HepG2 (cell line): ENCODE measurements at regions not wholly inside any gene's neighbourhood (a gene's known extent, or its start where the extent isn't known, plus 50 kb on each side); places are given as distances from the start of the nearest gene placed in this dataset.

Source experiments
- CEBPG ChIP-seq: IDR thresholded peaks from 2 replicates; pipeline ENCODE4 v1.6.1; 2016
- ELF3 ChIP-seq: IDR thresholded peaks from 2 replicates; pipeline ENCODE4 v1.6.1; 2016; ENCODE audit warnings: missing genetic modification reagents, missing compliant biosample characterization
- ETV5 ChIP-seq: IDR thresholded peaks from 2 replicates; pipeline ENCODE4 v1.6.1; 2018; ENCODE audit warnings: missing biosample characterization, missing genetic modification reagents, inconsistent platforms, borderline replicate concordance
- FOSL2 ChIP-seq: sonication (generic); formaldehyde crosslinking; IDR thresholded peaks from 2 replicates; pipeline ENCODE4 v1.4.0; 2020; ENCODE audit warnings: missing genetic modification reagents
- FOXK1 ChIP-seq: sonication (generic); formaldehyde crosslinking; IDR thresholded peaks from 2 replicates; pipeline ENCODE4 v1.4.0; 2020; ENCODE audit warnings: low read depth, missing genetic modification reagents, borderline replicate concordance
- HMG20A ChIP-seq: IDR thresholded peaks from 2 replicates; pipeline ENCODE4 v1.6.1; 2016; ENCODE audit warnings: borderline replicate concordance
- HMG20B ChIP-seq: conservative IDR thresholded peaks from 2 replicates; pipeline ENCODE4 v1.6.1; 2016; ENCODE audit warnings: missing genetic modification reagents, missing compliant biosample characterization
- KLF16 ChIP-seq, 2 experiments: sonication (generic) in 1 of 2; formaldehyde crosslinking in 1 of 2; IDR thresholded peaks; 2 replicates each; pipeline versions ENCODE4 v1.6.1 to v1.8.0; 2016 to 2023; ENCODE audit warnings: missing genetic modification reagents in 2 of 2, missing compliant biosample characterization in 1 of 2
- MED1 ChIP-seq: sonication (generic); formaldehyde crosslinking; IDR thresholded peaks from 2 replicates; pipeline ENCODE4 v1.4.0; 2020; ENCODE audit warnings: missing genetic modification reagents
- NR2F6 ChIP-seq, 2 experiments: IDR thresholded peaks; 2 replicates each; pipeline ENCODE4 v1.6.1; 2016; ENCODE audit warnings: antibody characterized with exemption in 1 of 2, mild to moderate bottlenecking in 1 of 2
- SRF ChIP-seq: IDR thresholded peaks from 2 replicates; pipeline ENCODE4 v1.6.1; 2011; ENCODE audit warnings: mild to moderate bottlenecking, low read depth, low read length, moderate library complexity
- TCF12 ChIP-seq, 2 experiments: fragments of 450-650 bp in 1 of 2; sonication (generic) in 1 of 2; formaldehyde crosslinking in 1 of 2; IDR thresholded peaks; 2 replicates each; pipeline versions ENCODE4 v1.6.1 to v1.8.0; 2017 to 2022; ENCODE audit warnings: antibody characterized with exemption in 1 of 2, mild to moderate bottlenecking in 1 of 2, missing genetic modification reagents in 1 of 2, moderate library complexity in 1 of 2
- TCF7 ChIP-seq: sonication (generic); IDR thresholded peaks from 2 replicates; pipeline ENCODE4 v1.6.1; 2016; ENCODE audit warnings: antibody characterized with exemption, low read depth
- TGIF2 ChIP-seq: IDR thresholded peaks from 2 replicates; pipeline ENCODE4 v1.6.1; 2016; ENCODE audit warnings: control low read depth, missing compliant biosample characterization
- TOE1 ChIP-seq: sonication (generic); formaldehyde crosslinking; IDR thresholded peaks from 2 replicates; pipeline ENCODE4 v1.4.0; 2020; ENCODE audit warnings: mild to moderate bottlenecking, missing genetic modification reagents
- USF2 ChIP-seq, 2 experiments: sonication (generic) in 1 of 2; formaldehyde crosslinking in 1 of 2; IDR thresholded peaks; 2 replicates each; pipeline versions ENCODE4 v1.5.1 to v1.6.1; 2011 to 2020; ENCODE audit warnings: borderline replicate concordance in 1 of 2, low read depth in 1 of 2, low read length in 1 of 2, mild to moderate bottlenecking in 1 of 2, missing genetic modification reagents in 1 of 2, moderate library complexity in 1 of 2
- TF ChIP-seq, protein P1 (sequence below): IDR thresholded peaks from 2 replicates; pipeline ENCODE4 v1.6.1; 2016; ENCODE audit warnings: low read depth, borderline replicate concordance
- TF ChIP-seq, protein P2 (sequence below): IDR thresholded peaks from 2 replicates; pipeline ENCODE4 v1.6.1; 2016; ENCODE audit warnings: mild to moderate bottlenecking
- TF ChIP-seq, protein P3 (sequence below): sonication (generic); formaldehyde crosslinking; IDR thresholded peaks from 2 replicates; pipeline ENCODE4 v1.8.0; 2022; ENCODE audit warnings: missing genetic modification reagents, mild to moderate bottlenecking, moderate library complexity, borderline replicate concordance
- TF ChIP-seq, protein P4 (sequence below): sonication (generic); formaldehyde crosslinking; IDR thresholded peaks from 2 replicates; pipeline ENCODE4 v1.5.0; 2020; ENCODE audit warnings: mild to moderate bottlenecking, missing genetic modification reagents, borderline replicate concordance

- TF ChIP-seq HMG20A (CRISPR knock-in tag) (peak; percentile 87), MED1 (CRISPR knock-in tag) (peak; percentile 97), KLF16 (CRISPR knock-in tag; IDR thresholded peaks at IDR 0.05) (0 out of 4 replicates have a peak, but pooled peaks of 1 of the 2 experiments have one; percentile 45), FOSL2 (CRISPR knock-in tag) (peak; percentile 72), TCF12 (IDR thresholded peaks at IDR 0.05) (no peak), TCF12 (CRISPR knock-in tag; IDR thresholded peaks at IDR 0.05) (0 out of 2 replicates have a peak, but pooled peaks have one; percentile 71), HMG20B (CRISPR knock-in tag) (peak; percentile 62; the same call in 1 of the 2 replicates), TCF7 (peak; percentile 97), USF2 (IDR thresholded peaks at IDR 0.05; ENCODE audit: low read depth, low read length) (no peak), USF2 (CRISPR knock-in tag; IDR thresholded peaks at IDR 0.05; ENCODE audit: borderline replicate concordance) (no peak), ELF3 (CRISPR knock-in tag) (peak; percentile 93), ETV5 (peak; percentile 94; the same call in 1 of the 2 replicates), NR2F6 (IDR thresholded peaks at IDR 0.05) (peak; percentile 66), NR2F6 (CRISPR knock-in tag; IDR thresholded peaks at IDR 0.05) (no peak), TGIF2 (CRISPR knock-in tag) (peak; percentile 42; the same call in 1 of the 2 replicates), TOE1 (CRISPR knock-in tag) (no peak), CEBPG (peak; percentile 26), FOXK1 (0 out of 2 replicates have a peak, but pooled peaks have one; percentile 18), SRF (no peak)
- TF ChIP-seq, protein P1, sequence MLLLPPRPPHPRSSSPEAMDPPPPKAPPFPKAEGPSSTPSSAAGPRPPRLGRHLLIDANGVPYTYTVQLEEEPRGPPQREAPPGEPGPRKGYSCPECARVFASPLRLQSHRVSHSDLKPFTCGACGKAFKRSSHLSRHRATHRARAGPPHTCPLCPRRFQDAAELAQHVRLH (CRISPR knock-in tag): 0 out of 2 replicates have a peak, but pooled peaks have one; percentile 61
- TF ChIP-seq, protein P2, sequence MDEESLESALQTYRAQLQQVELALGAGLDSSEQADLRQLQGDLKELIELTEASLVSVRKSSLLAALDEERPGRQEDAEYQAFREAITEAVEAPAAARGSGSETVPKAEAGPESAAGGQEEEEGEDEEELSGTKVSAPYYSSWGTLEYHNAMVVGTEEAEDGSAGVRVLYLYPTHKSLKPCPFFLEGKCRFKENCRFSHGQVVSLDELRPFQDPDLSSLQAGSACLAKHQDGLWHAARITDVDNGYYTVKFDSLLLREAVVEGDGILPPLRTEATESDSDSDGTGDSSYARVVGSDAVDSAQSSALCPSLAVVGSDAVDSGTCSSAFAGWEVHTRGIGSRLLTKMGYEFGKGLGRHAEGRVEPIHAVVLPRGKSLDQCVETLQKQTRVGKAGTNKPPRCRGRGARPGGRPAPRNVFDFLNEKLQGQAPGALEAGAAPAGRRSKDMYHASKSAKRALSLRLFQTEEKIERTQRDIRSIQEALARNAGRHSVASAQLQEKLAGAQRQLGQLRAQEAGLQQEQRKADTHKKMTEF (CRISPR knock-in tag): peak; percentile 70
- TF ChIP-seq, protein P3, sequence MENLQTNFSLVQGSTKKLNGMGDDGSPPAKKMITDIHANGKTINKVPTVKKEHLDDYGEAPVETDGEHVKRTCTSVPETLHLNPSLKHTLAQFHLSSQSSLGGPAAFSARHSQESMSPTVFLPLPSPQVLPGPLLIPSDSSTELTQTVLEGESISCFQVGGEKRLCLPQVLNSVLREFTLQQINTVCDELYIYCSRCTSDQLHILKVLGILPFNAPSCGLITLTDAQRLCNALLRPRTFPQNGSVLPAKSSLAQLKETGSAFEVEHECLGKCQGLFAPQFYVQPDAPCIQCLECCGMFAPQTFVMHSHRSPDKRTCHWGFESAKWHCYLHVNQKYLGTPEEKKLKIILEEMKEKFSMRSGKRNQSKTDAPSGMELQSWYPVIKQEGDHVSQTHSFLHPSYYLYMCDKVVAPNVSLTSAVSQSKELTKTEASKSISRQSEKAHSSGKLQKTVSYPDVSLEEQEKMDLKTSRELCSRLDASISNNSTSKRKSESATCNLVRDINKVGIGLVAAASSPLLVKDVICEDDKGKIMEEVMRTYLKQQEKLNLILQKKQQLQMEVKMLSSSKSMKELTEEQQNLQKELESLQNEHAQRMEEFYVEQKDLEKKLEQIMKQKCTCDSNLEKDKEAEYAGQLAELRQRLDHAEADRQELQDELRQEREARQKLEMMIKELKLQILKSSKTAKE: no peak
- TF ChIP-seq, protein P4, sequence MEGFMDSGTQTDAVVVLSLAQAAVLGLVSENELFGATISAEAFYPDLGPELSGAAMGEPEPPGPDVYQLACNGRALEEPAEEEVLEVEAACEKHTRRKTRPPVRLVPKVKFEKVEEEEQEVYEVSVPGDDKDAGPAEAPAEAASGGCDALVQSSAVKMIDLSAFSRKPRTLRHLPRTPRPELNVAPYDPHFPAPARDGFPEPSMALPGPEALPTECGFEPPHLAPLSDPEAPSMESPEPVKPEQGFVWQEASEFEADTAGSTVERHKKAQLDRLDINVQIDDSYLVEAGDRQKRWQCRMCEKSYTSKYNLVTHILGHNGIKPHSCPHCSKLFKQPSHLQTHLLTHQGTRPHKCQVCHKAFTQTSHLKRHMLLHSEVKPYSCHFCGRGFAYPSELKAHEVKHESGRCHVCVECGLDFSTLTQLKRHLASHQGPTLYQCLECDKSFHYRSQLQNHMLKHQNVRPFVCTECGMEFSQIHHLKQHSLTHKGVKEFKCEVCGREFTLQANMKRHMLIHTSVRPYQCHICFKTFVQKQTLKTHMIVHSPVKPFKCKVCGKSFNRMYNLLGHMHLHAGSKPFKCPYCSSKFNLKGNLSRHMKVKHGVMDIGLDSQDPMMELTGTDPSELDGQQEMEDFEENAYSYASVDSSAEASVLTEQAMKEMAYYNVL (CRISPR knock-in tag): peak; percentile 88
Observed at GRCh38 chrX:20320461-20321159, 53.9 kb upstream of the RPS6KA3 start (continued).
